ENCODE measurements at regions not wholly inside any gene's neighbourhood (a gene's known extent, or its start where the extent isn't known, plus 50 kb on each side); places are given as distances from the start of the nearest gene placed in this dataset.

DNA sequence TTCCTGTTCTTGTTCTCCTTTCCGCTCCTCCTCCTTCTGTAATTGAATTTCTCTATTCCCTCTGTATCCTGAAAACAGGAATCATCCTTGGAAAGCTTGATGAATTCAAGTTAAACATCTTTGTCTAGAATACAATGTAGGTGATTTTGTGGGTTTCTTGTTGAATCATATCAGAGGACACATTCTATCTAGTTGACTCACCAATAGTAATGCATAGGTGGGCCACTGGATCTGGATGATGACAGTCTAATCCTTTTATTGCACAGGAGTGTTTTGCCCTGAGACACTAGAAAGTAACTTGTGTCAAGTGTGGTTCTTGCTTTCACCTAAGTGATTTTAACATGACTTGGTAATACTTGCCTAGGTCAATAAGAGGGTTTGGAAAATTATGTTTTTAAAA, 164.3 kb downstream of the RFPL4B start:
- CTCF ChIA-PET: no interaction called here
- DNase-seq (ENCODE audit: low read depth, low spot score): peak; percentile 41

DNA sequence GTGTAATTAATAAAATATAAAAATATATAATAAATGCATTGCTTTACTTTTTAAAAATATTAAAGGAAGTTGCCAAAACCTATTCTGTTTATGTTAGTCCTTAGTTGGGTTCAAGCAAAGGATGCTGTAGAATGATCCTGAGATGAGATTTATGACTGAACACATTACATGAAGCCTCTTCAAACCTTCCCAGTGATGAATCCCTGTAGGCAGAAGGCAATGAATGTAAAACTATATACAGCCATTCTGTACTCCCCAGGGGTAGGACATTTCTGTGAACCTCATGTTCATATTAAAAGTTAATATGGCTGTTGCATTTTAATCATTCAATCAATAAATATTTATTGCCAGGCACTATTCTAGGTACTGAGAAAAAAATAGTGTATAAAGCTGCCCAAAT, 166.0 kb downstream of the RFPL4B start:
- RAD21 ChIA-PET (ENCODE audit: low non-redundant PET in 1 of 2, low total read pairs in 2 of 2, uncharacterized antibody in 2 of 2, unreplicated experiment in 2 of 2): no interaction called here
- BruUV-seq (replicated peaks): no TSS peak
- TF ChIP-seq FOSL1 (IDR thresholded peaks at IDR 0.05; ENCODE audit: low read depth): no peak
- TF ChIP-seq SRF (IDR thresholded peaks at IDR 0.05; ENCODE audit: low read depth): no peak
- no peak for TF ChIP-seq EZH2 (IDR thresholded peaks at IDR 0.05)
- no peak for TF ChIP-seq TCF7L2 (IDR thresholded peaks at IDR 0.05; ENCODE audit: borderline replicate concordance, extremely low read depth, insufficient read depth, insufficient read length)
- TF ChIP-seq RAD21 (IDR thresholded peaks at IDR 0.05; ENCODE audit: low read depth): no peak
- no peak for TF ChIP-seq JUND (IDR thresholded peaks at IDR 0.05)
- H2AFZ ChIP-seq (ENCODE audit: low read depth, low read length, poor library complexity, severe bottlenecking): no peak overlapping the region
- H3K9me3 ChIP-seq (ENCODE audit: control insufficient read depth in 1 of 2, insufficient read depth in 1 of 2, low read depth in 1 of 2, low read length in 2 of 2): no peaks in the 10 kb centered on the region
- peaks cover 0 to 8% of the 10 kb centered on the region in 2 experiments; a peak in 2 of 4 replicates for H3K4me1 ChIP-seq (ENCODE audit: control insufficient read depth in 1 of 2, insufficient read depth in 2 of 2, low read length in 2 of 2)
- POLR2A ChIA-PET: no interaction called here
- no peak for ATAC-seq
- CTCF ChIA-PET: no interaction called here
- H3K27me3 ChIP-seq (ENCODE audit: insufficient read depth, low read length): no peaks in the 10 kb centered on the region
- intact Hi-C loops (cut with micrococcal nuclease): no loop called here
- H4K20me1 ChIP-seq (ENCODE audit: insufficient read depth): no peaks in the 10 kb centered on the region
- H3K36me3 ChIP-seq (ENCODE audit: control insufficient read depth in 1 of 2, insufficient read depth in 2 of 2, low read length in 2 of 2): no peaks in the 10 kb centered on the region
- DNase-seq (ENCODE audit: low read depth, low spot score): no peak
- no peak overlapping the region for H3K4me3 ChIP-seq (replicated peaks in 1 of 2; ENCODE audit: low read depth in 1 of 2, low read length in 2 of 2)
- H3K27ac ChIP-seq (ENCODE audit: low read depth, low read length): no peak overlapping the region
- no peaks in the 10 kb centered on the region for H3K79me2 ChIP-seq (ENCODE audit: insufficient read depth, low read length)
- H3K9ac ChIP-seq (ENCODE audit: low read length): no peak overlapping the region
- no peak overlapping the region for H3K4me2 ChIP-seq (ENCODE audit: low read length)
- no peaks in the 10 kb centered on the region for H3K9me2 ChIP-seq (ENCODE audit: insufficient read depth)

More for the DNA sequence above, 164.3 kb downstream of the RFPL4B start:
- peak; percentile 47; the same call in 1 of the 2 replicates for ATAC-seq
- Histone ChIP-seq H3K27ac (ENCODE audit: low read depth, low read length) (no peak overlapping the region), H3K9ac (ENCODE audit: low read length) (no peak overlapping the region), H3K27me3 (ENCODE audit: insufficient read depth, low read length) (no peaks in the 10 kb centered on the region), H3K79me2 (ENCODE audit: insufficient read depth, low read length) (no peaks in the 10 kb centered on the region), H3K4me2 (ENCODE audit: low read length) (peak overlapping the region; percentile 30; the same call in 1 of the 2 replicates), H3K4me1 (ENCODE audit: control insufficient read depth in 1 of 2, insufficient read depth in 2 of 2, low read length in 2 of 2) (peaks cover 0 to 8% of the 10 kb centered on the region in 2 experiments; a peak in 2 of 4 replicates), H4K20me1 (ENCODE audit: insufficient read depth) (no peaks in the 10 kb centered on the region), H3K4me3 (replicated peaks in 1 of 2; ENCODE audit: low read depth in 1 of 2, low read length in 2 of 2) (no peak overlapping the region), H3K36me3 (ENCODE audit: control insufficient read depth in 1 of 2, insufficient read depth in 2 of 2, low read length in 2 of 2) (no peaks in the 10 kb centered on the region), H2AFZ (ENCODE audit: low read depth, low read length, poor library complexity, severe bottlenecking) (peak overlapping the region; percentile 19), H3K9me2 (ENCODE audit: insufficient read depth) (no peaks in the 10 kb centered on the region), H3K9me3 (ENCODE audit: control insufficient read depth in 1 of 2, insufficient read depth in 1 of 2, low read depth in 1 of 2, low read length in 2 of 2) (no peaks in the 10 kb centered on the region)
- no TSS peak for BruUV-seq (replicated peaks)
- ChIA-PET POLR2A (no interaction called here), RAD21 (ENCODE audit: low non-redundant PET in 1 of 2, low total read pairs in 2 of 2, uncharacterized antibody in 2 of 2, unreplicated experiment in 2 of 2) (no interaction called here)
- intact Hi-C loops (cut with micrococcal nuclease): no loop called here
- TF ChIP-seq RAD21 (IDR thresholded peaks at IDR 0.05; ENCODE audit: low read depth) (no peak), SP1 (IDR thresholded peaks at IDR 0.05; ENCODE audit: low read depth) (peak; percentile 19; the same call in 1 of the 2 replicates), CEBPB (IDR thresholded peaks at IDR 0.05; ENCODE audit: low read depth) (no peak), SRF (IDR thresholded peaks at IDR 0.05; ENCODE audit: low read depth) (no peak), FOSL1 (IDR thresholded peaks at IDR 0.05; ENCODE audit: low read depth) (peak; percentile 65), EZH2 (IDR thresholded peaks at IDR 0.05) (no peak), JUND (IDR thresholded peaks at IDR 0.05) (peak; percentile 36), POLR2A (IDR thresholded peaks at IDR 0.05; ENCODE audit: borderline replicate concordance, extremely low read depth, insufficient read depth, insufficient read length) (no peak), POLR2AphosphoS5 (IDR thresholded peaks at IDR 0.05; ENCODE audit: low read depth, low read length) (no peak)
- TF ChIP-seq, protein P1, sequence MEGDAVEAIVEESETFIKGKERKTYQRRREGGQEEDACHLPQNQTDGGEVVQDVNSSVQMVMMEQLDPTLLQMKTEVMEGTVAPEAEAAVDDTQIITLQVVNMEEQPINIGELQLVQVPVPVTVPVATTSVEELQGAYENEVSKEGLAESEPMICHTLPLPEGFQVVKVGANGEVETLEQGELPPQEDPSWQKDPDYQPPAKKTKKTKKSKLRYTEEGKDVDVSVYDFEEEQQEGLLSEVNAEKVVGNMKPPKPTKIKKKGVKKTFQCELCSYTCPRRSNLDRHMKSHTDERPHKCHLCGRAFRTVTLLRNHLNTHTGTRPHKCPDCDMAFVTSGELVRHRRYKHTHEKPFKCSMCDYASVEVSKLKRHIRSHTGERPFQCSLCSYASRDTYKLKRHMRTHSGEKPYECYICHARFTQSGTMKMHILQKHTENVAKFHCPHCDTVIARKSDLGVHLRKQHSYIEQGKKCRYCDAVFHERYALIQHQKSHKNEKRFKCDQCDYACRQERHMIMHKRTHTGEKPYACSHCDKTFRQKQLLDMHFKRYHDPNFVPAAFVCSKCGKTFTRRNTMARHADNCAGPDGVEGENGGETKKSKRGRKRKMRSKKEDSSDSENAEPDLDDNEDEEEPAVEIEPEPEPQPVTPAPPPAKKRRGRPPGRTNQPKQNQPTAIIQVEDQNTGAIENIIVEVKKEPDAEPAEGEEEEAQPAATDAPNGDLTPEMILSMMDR (IDR thresholded peaks at IDR 0.05 in 2 of 3, conservative IDR thresholded peaks at IDR 0.05 in 1 of 3; ENCODE audit: borderline replicate concordance in 1 of 3, insufficient read depth in 1 of 3, low read depth in 2 of 3, low read length in 2 of 3): no peak
